Coronary artery (tissue), 2 donors: ENCODE measurements at regions not wholly inside any gene's neighbourhood (a gene's known extent, or its start where the extent isn't known, plus 50 kb on each side); places are given as distances from the start of the nearest gene placed in this dataset.
"Not testable (repeated sequence)": the region's sequence is repeated elsewhere in the genome, so short reads cannot be mapped to it uniquely, and the experiment has no call there.

Experiments
- DNase-seq: peaks from one replicate; pipeline ENCODE4 v3.0.0-alpha.2; 2017; ENCODE audit warnings: low spot score
- H3K27ac ChIP-seq, 2 donors: fragments of 200-600 bp; sonication (generic); one replicate each; pipeline ENCODE4 v1.5.1; 2016 to 2019
- H3K4me3 ChIP-seq: fragments of 200-600 bp; sonication (generic); 2 replicates; pipeline ENCODE4 v1.5.1; 2016; ENCODE audit warnings: mild to moderate bottlenecking, moderate library complexity
- TF ChIP-seq, protein P1 (sequence below): fragments of 200-600 bp; sonication (generic); IDR thresholded peaks from one replicate; pipeline ENCODE4 v1.5.1; 2019; ENCODE audit warnings: antibody characterized with exemption

DNA sequence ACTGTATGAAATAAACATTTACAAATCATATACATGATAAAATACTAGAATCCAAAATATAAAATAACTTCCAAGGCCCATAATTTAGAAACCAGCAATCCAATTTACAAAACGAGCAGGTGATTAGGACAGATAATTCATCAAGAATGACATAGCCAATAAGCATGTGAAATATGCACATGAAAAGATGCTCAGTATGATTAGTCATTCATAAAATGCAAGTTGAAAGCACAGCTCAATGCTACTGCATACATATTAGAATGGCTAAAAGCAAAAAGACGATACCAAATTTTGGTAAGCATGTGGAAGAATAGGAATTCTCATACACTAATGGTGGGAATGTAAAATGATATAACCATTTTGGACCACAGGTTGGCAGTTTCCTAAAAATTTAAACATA lies 837.2 kb upstream of the MIR17HG start:
- DNase-seq = no peak
- Histone ChIP-seq H3K4me3 (no peak overlapping the region), H3K27ac (no peak overlapping the region)
- TF ChIP-seq, protein P1, sequence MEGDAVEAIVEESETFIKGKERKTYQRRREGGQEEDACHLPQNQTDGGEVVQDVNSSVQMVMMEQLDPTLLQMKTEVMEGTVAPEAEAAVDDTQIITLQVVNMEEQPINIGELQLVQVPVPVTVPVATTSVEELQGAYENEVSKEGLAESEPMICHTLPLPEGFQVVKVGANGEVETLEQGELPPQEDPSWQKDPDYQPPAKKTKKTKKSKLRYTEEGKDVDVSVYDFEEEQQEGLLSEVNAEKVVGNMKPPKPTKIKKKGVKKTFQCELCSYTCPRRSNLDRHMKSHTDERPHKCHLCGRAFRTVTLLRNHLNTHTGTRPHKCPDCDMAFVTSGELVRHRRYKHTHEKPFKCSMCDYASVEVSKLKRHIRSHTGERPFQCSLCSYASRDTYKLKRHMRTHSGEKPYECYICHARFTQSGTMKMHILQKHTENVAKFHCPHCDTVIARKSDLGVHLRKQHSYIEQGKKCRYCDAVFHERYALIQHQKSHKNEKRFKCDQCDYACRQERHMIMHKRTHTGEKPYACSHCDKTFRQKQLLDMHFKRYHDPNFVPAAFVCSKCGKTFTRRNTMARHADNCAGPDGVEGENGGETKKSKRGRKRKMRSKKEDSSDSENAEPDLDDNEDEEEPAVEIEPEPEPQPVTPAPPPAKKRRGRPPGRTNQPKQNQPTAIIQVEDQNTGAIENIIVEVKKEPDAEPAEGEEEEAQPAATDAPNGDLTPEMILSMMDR = no peak

DNA sequence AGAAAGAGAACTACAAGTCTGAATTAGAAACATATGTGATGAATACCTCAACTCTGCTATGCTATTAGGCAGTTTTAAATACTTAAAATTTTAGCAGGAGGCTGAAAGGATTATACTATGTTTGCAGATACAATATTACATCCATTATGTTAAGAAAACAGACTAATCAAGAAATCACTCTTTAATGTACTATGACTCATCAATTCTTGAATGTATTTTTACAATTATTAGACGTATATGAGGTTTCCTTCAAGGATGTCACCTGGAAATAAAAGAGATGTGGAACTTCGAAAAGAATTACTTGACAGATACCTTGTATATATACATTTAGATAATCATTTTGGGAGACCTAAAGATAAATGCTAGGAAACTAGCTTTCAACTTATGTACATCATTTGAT lies 835.6 kb upstream of the MIR17HG start:
- H3K27ac ChIP-seq = no peak overlapping the region
- no peak for DNase-seq
- TF ChIP-seq, protein P1 = no peak
- no peak overlapping the region for H3K4me3 ChIP-seq

DNA sequence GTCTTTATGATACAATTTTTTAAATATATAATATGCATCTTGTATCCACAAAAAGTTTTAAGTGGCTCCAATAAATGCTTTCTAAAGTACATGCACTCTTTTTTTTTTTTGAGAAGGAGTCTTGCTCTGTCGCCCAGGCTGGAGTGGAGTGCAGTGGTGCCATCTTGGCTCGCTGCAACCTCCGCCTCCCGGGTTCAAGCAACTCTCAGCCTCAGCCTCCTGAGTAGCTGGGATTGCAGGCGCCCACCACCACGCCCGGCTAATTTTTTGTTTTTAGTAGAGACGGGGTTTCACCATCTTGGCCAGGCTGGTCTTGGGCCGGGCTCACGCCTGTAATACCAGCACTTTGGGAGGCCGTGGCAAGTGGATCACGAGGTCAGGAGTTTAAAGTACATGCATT lies 832.8 kb upstream of the MIR17HG start:
- H3K4me3 ChIP-seq, H3K27ac ChIP-seq, DNase-seq: not testable (repeated sequence)

DNA sequence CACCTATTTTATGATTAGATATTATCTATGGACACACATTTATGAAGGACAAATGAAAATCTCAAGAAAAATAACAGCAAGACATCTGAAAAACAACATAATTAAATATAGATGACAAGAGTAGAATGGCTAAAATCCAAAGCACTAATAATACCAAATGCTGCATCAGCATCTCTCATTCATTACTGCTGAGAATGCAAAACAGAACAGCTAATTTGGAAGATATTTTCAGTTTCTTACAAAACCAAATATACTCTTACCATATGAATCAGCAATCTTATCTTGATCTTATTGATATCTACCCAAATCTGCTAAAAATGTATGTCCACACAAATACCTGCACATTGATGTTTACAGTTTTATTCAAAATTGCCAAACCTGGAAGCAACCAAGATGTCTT lies 829.1 kb upstream of the MIR17HG start:
- Histone ChIP-seq H3K4me3 (no peak overlapping the region), H3K27ac (no peak overlapping the region)
- no peak for DNase-seq
- TF ChIP-seq, protein P1 = no peak

DNA sequence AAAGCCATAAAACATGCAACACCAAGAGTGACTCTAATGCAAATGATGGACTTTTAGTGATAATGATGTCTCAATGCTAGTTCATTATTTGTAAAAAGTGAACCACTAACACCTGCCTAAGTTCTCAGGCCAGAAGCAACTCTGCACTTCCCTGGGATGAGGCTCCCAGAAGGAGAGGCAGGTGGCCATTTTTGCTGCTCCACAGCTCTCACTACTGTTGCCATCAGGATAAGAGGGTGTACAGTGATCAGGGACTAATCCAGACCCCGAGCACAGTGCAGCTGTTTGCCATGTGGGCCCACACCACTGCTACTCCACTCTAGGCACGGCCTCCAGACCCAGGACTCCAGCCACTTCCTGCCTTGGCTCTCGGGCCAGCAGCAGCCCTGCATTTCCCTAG lies 828.3 kb upstream of the MIR17HG start:
- Histone ChIP-seq H3K27ac (no peak overlapping the region), H3K4me3 (no peak overlapping the region)
- DNase-seq = no peak
- TF ChIP-seq, protein P1 = no peak

DNA sequence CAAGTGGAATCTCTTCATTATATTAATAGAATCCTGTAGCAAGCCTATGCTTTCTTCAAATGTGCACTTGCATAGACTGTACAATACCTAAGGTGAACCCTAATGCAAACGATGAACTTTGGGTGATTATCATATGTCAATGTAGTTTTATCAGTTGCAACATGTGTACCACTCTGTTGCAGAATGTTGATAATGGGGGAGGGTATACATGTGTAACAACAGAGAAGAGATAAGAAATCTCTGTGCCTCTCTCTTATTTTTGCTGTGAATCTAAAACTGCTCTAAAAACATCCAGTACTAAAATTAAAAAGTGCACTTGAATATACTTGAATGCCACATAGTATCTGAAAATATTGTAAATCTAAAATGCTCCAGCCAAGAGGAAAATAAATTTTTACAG lies 820.8 kb upstream of the MIR17HG start:
- H3K4me3 ChIP-seq = no peak overlapping the region
- no peak for DNase-seq
- TF ChIP-seq, protein P1 = no peak
- no peak overlapping the region for H3K27ac ChIP-seq

DNA sequence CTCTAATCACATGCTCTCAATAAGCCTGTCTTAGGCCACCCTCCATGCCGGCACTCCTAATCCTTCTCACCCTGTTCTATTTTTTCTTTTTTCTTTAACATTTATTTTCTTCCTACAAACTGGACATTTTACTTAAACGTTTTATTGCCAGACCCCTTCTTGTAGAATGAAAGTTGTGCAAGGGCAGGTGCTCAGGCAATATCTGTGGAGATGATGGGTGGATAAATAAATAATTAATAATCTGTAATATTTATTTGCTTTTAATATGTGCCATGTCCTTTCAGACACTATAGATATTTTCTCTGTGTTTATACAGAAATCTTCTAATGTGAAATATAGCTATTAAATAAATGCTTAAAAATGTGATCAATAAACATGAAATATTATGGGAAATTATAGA lies 815.7 kb upstream of the MIR17HG start:
- no peak overlapping the region for H3K27ac ChIP-seq
- H3K4me3 ChIP-seq = no peak overlapping the region
- TF ChIP-seq, protein P1 = no peak
- no peak for DNase-seq

DNA sequence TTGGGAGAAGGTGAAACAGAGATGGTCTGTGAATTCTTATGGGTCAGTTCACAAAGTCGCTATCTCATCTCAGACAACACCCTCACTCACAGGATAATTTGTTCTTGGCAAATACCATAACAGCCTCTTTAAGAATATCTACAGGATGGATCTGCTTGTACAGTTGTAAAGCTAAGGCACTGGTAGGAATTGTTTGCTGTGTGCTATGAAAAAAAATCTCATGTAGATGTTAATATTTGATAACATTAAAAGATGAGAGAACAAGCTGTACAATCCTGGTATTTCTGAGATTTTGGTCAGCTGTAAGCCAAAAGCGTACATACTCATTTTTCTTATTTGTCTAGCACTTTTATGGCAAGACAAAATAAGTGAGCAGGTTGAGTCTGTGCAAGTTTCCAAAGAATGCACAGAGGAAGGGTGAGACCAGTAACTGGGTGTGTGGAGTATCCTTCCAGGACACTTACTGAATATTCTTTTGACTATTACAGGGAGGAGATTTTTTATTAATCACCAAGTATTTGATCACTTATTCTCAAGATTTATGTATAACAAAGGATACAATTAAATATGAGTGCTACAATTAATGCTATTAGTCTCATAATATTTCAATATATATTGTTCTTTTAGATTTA lies 814.5 kb upstream of the MIR17HG start:
- Histone ChIP-seq H3K27ac (no peak overlapping the region), H3K4me3 (no peak overlapping the region)
- TF ChIP-seq, protein P1 = no peak
- no peak for DNase-seq
